ENCODE measurements at regions not wholly inside any gene's neighbourhood (a gene's known extent, or its start where the extent isn't known, plus 50 kb on each side); places are given as distances from the start of the nearest gene placed in this dataset.

GRCh38 chr17:77036136-77036840, 104.5 kb upstream of the SEC14L1 start:
- Histone ChIP-seq H3K4me2 (ENCODE audit: low read depth, low read length, poor library complexity, severe bottlenecking) (no peak overlapping the region), H3K36me3 (ENCODE audit: low read length) (no peaks in the 10 kb centered on the region), H3K4me3 (ENCODE audit: insufficient read depth, low read length, poor library complexity, severe bottlenecking) (no peak overlapping the region), H3K27me3 (ENCODE audit: low read length) (no peaks in the 10 kb centered on the region), H2AFZ (ENCODE audit: low read depth, low read length, severe bottlenecking) (no peak overlapping the region), H3K9ac (ENCODE audit: low read length) (no peak overlapping the region), H3K9me2 (replicated peaks; ENCODE audit: insufficient read depth, low read length) (no peaks in the 10 kb centered on the region), H3K79me2 (ENCODE audit: insufficient read depth, low read length) (no peaks in the 10 kb centered on the region), H4K20me1 (ENCODE audit: low read depth, low read length) (no peaks in the 10 kb centered on the region), H3F3A (ENCODE audit: insufficient read depth) (no peaks in the 10 kb centered on the region), H3K27ac (ENCODE audit: low read depth, low read length) (no peak overlapping the region), H3K9me3 (ENCODE audit: insufficient read depth, low read length) (no peaks in the 10 kb centered on the region)
- TF ChIP-seq, protein P1, sequence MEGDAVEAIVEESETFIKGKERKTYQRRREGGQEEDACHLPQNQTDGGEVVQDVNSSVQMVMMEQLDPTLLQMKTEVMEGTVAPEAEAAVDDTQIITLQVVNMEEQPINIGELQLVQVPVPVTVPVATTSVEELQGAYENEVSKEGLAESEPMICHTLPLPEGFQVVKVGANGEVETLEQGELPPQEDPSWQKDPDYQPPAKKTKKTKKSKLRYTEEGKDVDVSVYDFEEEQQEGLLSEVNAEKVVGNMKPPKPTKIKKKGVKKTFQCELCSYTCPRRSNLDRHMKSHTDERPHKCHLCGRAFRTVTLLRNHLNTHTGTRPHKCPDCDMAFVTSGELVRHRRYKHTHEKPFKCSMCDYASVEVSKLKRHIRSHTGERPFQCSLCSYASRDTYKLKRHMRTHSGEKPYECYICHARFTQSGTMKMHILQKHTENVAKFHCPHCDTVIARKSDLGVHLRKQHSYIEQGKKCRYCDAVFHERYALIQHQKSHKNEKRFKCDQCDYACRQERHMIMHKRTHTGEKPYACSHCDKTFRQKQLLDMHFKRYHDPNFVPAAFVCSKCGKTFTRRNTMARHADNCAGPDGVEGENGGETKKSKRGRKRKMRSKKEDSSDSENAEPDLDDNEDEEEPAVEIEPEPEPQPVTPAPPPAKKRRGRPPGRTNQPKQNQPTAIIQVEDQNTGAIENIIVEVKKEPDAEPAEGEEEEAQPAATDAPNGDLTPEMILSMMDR (IDR thresholded peaks at IDR 0.05; ENCODE audit: insufficient read depth, low read length, poor library complexity, severe bottlenecking) = no peak
- TF ChIP-seq EZH2phosphoT487 (conservative IDR thresholded peaks at IDR 0.05; ENCODE audit: low read length) = no peak

- no peak overlapping the region for H3K4me3 ChIP-seq (ENCODE audit: insufficient read depth, low read length, poor library complexity, severe bottlenecking)
- H2AFZ ChIP-seq (ENCODE audit: low read depth, low read length, severe bottlenecking) = no peak overlapping the region
Measured at GRCh38 chr17:77036841-77037381, 103.9 kb upstream of the SEC14L1 start.

GRCh38 chr17:77037943-77038342, 102.8 kb upstream of the SEC14L1 start:
- no peaks in the 10 kb centered on the region for H3K36me3 ChIP-seq (ENCODE audit: low read length)
- no peaks in the 10 kb centered on the region for H3K27me3 ChIP-seq (ENCODE audit: low read length)
- H3K4me2 ChIP-seq (ENCODE audit: low read depth, low read length, poor library complexity, severe bottlenecking) = no peak overlapping the region
- H3K9ac ChIP-seq (ENCODE audit: low read length) = no peak overlapping the region
- TF ChIP-seq, protein P1 (IDR thresholded peaks at IDR 0.05; ENCODE audit: insufficient read depth, low read length, poor library complexity, severe bottlenecking) = no peak
- TF ChIP-seq EZH2phosphoT487 (conservative IDR thresholded peaks at IDR 0.05; ENCODE audit: low read length) = no peak
- H3K27ac ChIP-seq (ENCODE audit: low read depth, low read length) = no peak overlapping the region
- no peaks in the 10 kb centered on the region for H3F3A ChIP-seq (ENCODE audit: insufficient read depth)
- H3K4me3 ChIP-seq (ENCODE audit: insufficient read depth, low read length, poor library complexity, severe bottlenecking) = no peak overlapping the region
- no peaks in the 10 kb centered on the region for H3K9me3 ChIP-seq (ENCODE audit: insufficient read depth, low read length)
- H3K79me2 ChIP-seq (ENCODE audit: insufficient read depth, low read length) = no peaks in the 10 kb centered on the region
- no peak overlapping the region for H2AFZ ChIP-seq (ENCODE audit: low read depth, low read length, severe bottlenecking)
- H3K9me2 ChIP-seq (replicated peaks; ENCODE audit: insufficient read depth, low read length) = no peaks in the 10 kb centered on the region
- H4K20me1 ChIP-seq (ENCODE audit: low read depth, low read length) = no peaks in the 10 kb centered on the region

More at GRCh38 chr17:77036841-77037381, 103.9 kb upstream of the SEC14L1 start:
- no peaks in the 10 kb centered on the region for H3F3A ChIP-seq (ENCODE audit: insufficient read depth)
- no peaks in the 10 kb centered on the region for H3K9me2 ChIP-seq (replicated peaks; ENCODE audit: insufficient read depth, low read length)
- no peak for TF ChIP-seq EZH2phosphoT487 (conservative IDR thresholded peaks at IDR 0.05; ENCODE audit: low read length)
- TF ChIP-seq, protein P1 (IDR thresholded peaks at IDR 0.05; ENCODE audit: insufficient read depth, low read length, poor library complexity, severe bottlenecking) = no peak
- H3K27me3 ChIP-seq (ENCODE audit: low read length) = no peaks in the 10 kb centered on the region
- no peaks in the 10 kb centered on the region for H3K79me2 ChIP-seq (ENCODE audit: insufficient read depth, low read length)
- H3K4me2 ChIP-seq (ENCODE audit: low read depth, low read length, poor library complexity, severe bottlenecking) = no peak overlapping the region
- H3K36me3 ChIP-seq (ENCODE audit: low read length) = no peaks in the 10 kb centered on the region
- H3K9me3 ChIP-seq (ENCODE audit: insufficient read depth, low read length) = no peaks in the 10 kb centered on the region
- no peak overlapping the region for H3K9ac ChIP-seq (ENCODE audit: low read length)
- H4K20me1 ChIP-seq (ENCODE audit: low read depth, low read length) = no peaks in the 10 kb centered on the region
- H3K27ac ChIP-seq (ENCODE audit: low read depth, low read length) = no peak overlapping the region

All from SU-DHL-6 (cell line).